Esophagus squamous epithelium (tissue), 5 donors: ENCODE measurements at regions not wholly inside any gene's neighbourhood (a gene's known extent, or its start where the extent isn't known, plus 50 kb on each side); places are given as distances from the start of the nearest gene placed in this dataset.

Experiments
- DNase-seq: peaks from one replicate; lab custom pipeline; 2025; lab: John Stamatoyannopoulos, UW
- H3K27ac ChIP-seq, 4 donors: fragments of 200-600 bp; sonication (generic); one replicate each; pipeline ENCODE4 v1.5.1; 2016 to 2019; ENCODE audit warnings: mild to moderate bottlenecking in 1 of 4
- H3K27me3 ChIP-seq, 4 donors: fragments of 200-600 bp; sonication (generic); 1 replicate in 3 of 4; 2 replicates in 1 of 4; pipeline versions ENCODE4 v1.5.1 to v1.6.0; 2017 to 2021; ENCODE audit warnings: antibody characterized with exemption in 1 of 4
- H3K36me3 ChIP-seq, 3 donors: fragments of 200-600 bp; sonication (generic); one replicate each; pipeline ENCODE4 v1.5.1; 2016 to 2019
- H3K4me1 ChIP-seq, 3 donors: fragments of 200-600 bp; sonication (generic); one replicate each; pipeline ENCODE4 v1.5.1; 2017 to 2019
- H3K4me3 ChIP-seq, 4 donors: fragments of 200-600 bp; sonication (generic); 1 replicate in 3 of 4; 2 replicates in 1 of 4; pipeline ENCODE4 v1.5.1; 2016 to 2019; ENCODE audit warnings: mild to moderate bottlenecking in 2 of 4, moderate library complexity in 1 of 4
- H3K9me3 ChIP-seq, 3 donors: fragments of 200-600 bp; sonication (generic); one replicate each; pipeline ENCODE4 v1.5.1; 2016 to 2019
- CTCF ChIP-seq, 6 experiments: fragments of 450-650 bp in 4 of 6; fragments of 200-600 bp in 2 of 6; sonication (generic) in 2 of 6; IDR thresholded peaks; one replicate each; pipeline ENCODE4 v1.5.1; 2016 to 2019; ENCODE audit warnings: antibody characterized with exemption in 6 of 6, mild to moderate bottlenecking in 4 of 6, moderate library complexity in 4 of 6
- POLR2A ChIP-seq, 4 donors: fragments of 450-650 bp; IDR thresholded peaks; one replicate each; pipeline ENCODE4 v1.6.1; 2017; ENCODE audit warnings: antibody characterized with exemption in 4 of 4, mild to moderate bottlenecking in 4 of 4, moderate library complexity in 3 of 4
- WGBS, 2 donors: methylation state at CpG; one replicate each; pipeline ENCODE4 v1.1.5; 2018; 5-methylcytosine and 5-hydroxymethylcytosine counted together
- intact Hi-C: fragments of 100-400 bp; cut with DNase I; formaldehyde crosslinking; loops from one replicate; pipeline ENCODE4 v1.15.0; 2022
- donor health status: DM: yes; HTN: yes; CAD: no.

GRCh38 chr14:27228053-27228452, 630.2 kb upstream of the NOVA1 start:
- H3K9me3 ChIP-seq = no peaks in the 10 kb centered on the region
- H3K27ac ChIP-seq = no peak overlapping the region
- no peak for DNase-seq
- no peak overlapping the region for H3K4me3 ChIP-seq
- TF ChIP-seq CTCF (IDR thresholded peaks at IDR 0.05) (no peak), POLR2A (IDR thresholded peaks at IDR 0.05) (no peak)
- H3K4me1 ChIP-seq = no peaks in the 10 kb centered on the region
- no peaks in the 10 kb centered on the region for H3K36me3 ChIP-seq
- intact Hi-C loops = no loop called here
- H3K27me3 ChIP-seq = no peaks in the 10 kb centered on the region

- intact Hi-C loops = no loop called here
- 58 to 75% methylated on average over 4 of the region's 4 CpGs for whole genome bisulfite sequencing, 2 donors
Observed at GRCh38 chr14:27234331-27234730, 636.5 kb upstream of the NOVA1 start.

GRCh38 chr14:27236601-27237000, 638.8 kb upstream of the NOVA1 start:
- Histone ChIP-seq H3K27me3 (no peaks in the 10 kb centered on the region), H3K4me3 (no peak overlapping the region), H3K9me3 (no peaks in the 10 kb centered on the region), H3K27ac (no peak overlapping the region), H3K4me1 (no peaks in the 10 kb centered on the region), H3K36me3 (no peaks in the 10 kb centered on the region)
- 30 to 53% methylated on average over 2 of the region's 2 CpGs for WGBS, 2 donors
- TF ChIP-seq CTCF (IDR thresholded peaks at IDR 0.05) (no peak), POLR2A (IDR thresholded peaks at IDR 0.05) (no peak)
- intact Hi-C loops = no loop called here
- no peak for DNase-seq

More at GRCh38 chr14:27234331-27234730, 636.5 kb upstream of the NOVA1 start:
- Histone ChIP-seq H3K9me3 (no peaks in the 10 kb centered on the region), H3K27me3 (no peaks in the 10 kb centered on the region), H3K27ac (no peak overlapping the region), H3K36me3 (no peaks in the 10 kb centered on the region), H3K4me3 (no peak overlapping the region), H3K4me1 (no peaks in the 10 kb centered on the region)
- no peak for TF ChIP-seq CTCF (IDR thresholded peaks at IDR 0.05)
- TF ChIP-seq POLR2A (IDR thresholded peaks at IDR 0.05) = no peak
- no peak for DNase-seq

- no peaks in the 10 kb centered on the region for H3K4me1 ChIP-seq
- WGBS, 2 donors = 48 to 70% methylated on average over 3 of the region's 3 CpGs
- H3K27ac ChIP-seq = no peak overlapping the region
- intact Hi-C loops = no loop called here
- no peak overlapping the region for H3K4me3 ChIP-seq
- H3K27me3 ChIP-seq = no peaks in the 10 kb centered on the region
- no peak for DNase-seq
- TF ChIP-seq CTCF (IDR thresholded peaks at IDR 0.05) (no peak), POLR2A (IDR thresholded peaks at IDR 0.05) (no peak)
- no peaks in the 10 kb centered on the region for H3K9me3 ChIP-seq
- no peaks in the 10 kb centered on the region for H3K36me3 ChIP-seq
Observed at GRCh38 chr14:27242874-27243273, 645.0 kb upstream of the NOVA1 start.

GRCh38 chr14:27243365-27243764, 645.5 kb upstream of the NOVA1 start:
- Histone ChIP-seq H3K36me3 (no peaks in the 10 kb centered on the region), H3K27me3 (no peaks in the 10 kb centered on the region), H3K27ac (no peak overlapping the region), H3K9me3 (no peaks in the 10 kb centered on the region), H3K4me1 (no peaks in the 10 kb centered on the region), H3K4me3 (no peak overlapping the region)
- TF ChIP-seq CTCF (IDR thresholded peaks at IDR 0.05) = no peak
- no peak for TF ChIP-seq POLR2A (IDR thresholded peaks at IDR 0.05)
- intact Hi-C loops = no loop called here
- WGBS, 2 donors = 32 to 49% methylated on average over 2 of the region's 2 CpGs
- no peak for DNase-seq
